HepG2 (cell line): ENCODE measurements at regions not wholly inside any gene's neighbourhood (a gene's known extent, or its start where the extent isn't known, plus 50 kb on each side); places are given as distances from the start of the nearest gene placed in this dataset.

ENCODE experiments used
- ATAC-seq: fragments of 200-7000 bp; cut with Tn5 transposase; 3 replicates; pipeline ENCODE4 v1.9.1; 2020; ENCODE audit warnings: mild to moderate bottlenecking, moderate library complexity
- BruUV-seq: library from RNA; stranded (reverse); fragments of 400-500 nt; replicated peaks from 2 replicates; lab custom pipeline; 2021; lab: Mats Ljungman, UMichigan
- CTCF ChIA-PET: fragments of 300-600 bp; formaldehyde crosslinking; extraction: SDS; loops from one replicate; lab custom pipeline; 2021; ENCODE audit warnings: low total read pairs, inconsistent platforms, low intra/inter-chr PET ratio; lab: Yijun Ruan, JAX
- POLR2A ChIA-PET: fragments of 350-600 bp; sonication (Branson Sonifier 250); formaldehyde crosslinking; loops from one replicate; lab custom pipeline; 2020; ENCODE audit warnings: antibody characterized with exemption, inconsistent platforms; lab: Yijun Ruan, JAX
- DNase-seq: peaks from one replicate; pipeline ENCODE4 v3.0.0-alpha.2; 2015; ENCODE audit warnings: low spot score
- FAIRE-seq: peaks from 3 replicates; lab custom pipeline; 2011; peaks lifted over from hg19 to GRCh38; lab: Jason Lieb, UNC
- H2AFZ ChIP-seq: one replicate; pipeline ENCODE4 v1.6.1; 2011; ENCODE audit warnings: low read length, inconsistent platforms
- H3K27ac ChIP-seq: fragments of 300-600 bp; 3 replicates; pipeline ENCODE4 v1.8.0; 2011; ENCODE audit warnings: mixed run types, mild to moderate bottlenecking, mixed read lengths, low read length, inconsistent platforms; ENCODE audit not compliant: insufficient read depth; ENCODE audit errors: extremely low read length
- H3K27me3 ChIP-seq, 2 experiments: fragments of 200-600 bp in 1 of 2; 2 replicates in 1 of 2; 3 replicates in 1 of 2; pipeline versions ENCODE4 v1.6.0 to v1.8.0; 2011; ENCODE audit warnings: low read length in 2 of 2, mild to moderate bottlenecking in 2 of 2, moderate library complexity in 2 of 2, inconsistent platforms in 1 of 2; ENCODE audit not compliant: insufficient read depth in 2 of 2, control insufficient read depth in 1 of 2
- H3K36me3 ChIP-seq, 2 experiments: fragments of 200-600 bp in 1 of 2; replicated peaks in 1 of 2; 2 replicates in 1 of 2; 3 replicates in 1 of 2; pipeline versions ENCODE4 v1.5.1 to v1.8.0; 2011; ENCODE audit warnings: low read length in 2 of 2, inconsistent platforms in 1 of 2; ENCODE audit not compliant: insufficient read depth in 2 of 2, control insufficient read depth in 1 of 2
- H3K4me1 ChIP-seq: 2 replicates; pipeline ENCODE4 v1.5.1; 2012; ENCODE audit warnings: low read length, inconsistent platforms; ENCODE audit not compliant: insufficient read depth
- H3K4me2 ChIP-seq: 2 replicates; pipeline ENCODE4 v1.6.0; 2011; ENCODE audit warnings: low read depth, low read length, inconsistent platforms
- H3K4me3 ChIP-seq, 3 experiments: fragments of 200-600 bp in 1 of 3; sonication (generic), shearing (Covaris generic) in 1 of 3; replicated peaks in 1 of 3; 2 replicates each; pipeline ENCODE4 v1.5.1; 2011 to 2016; ENCODE audit warnings: low read length in 3 of 3, inconsistent platforms in 2 of 3, low read depth in 2 of 3, mild to moderate bottlenecking in 2 of 3, control low read depth in 1 of 3, mixed read lengths in 1 of 3; ENCODE audit not compliant: insufficient read depth in 1 of 3
- H3K79me2 ChIP-seq: one replicate; pipeline ENCODE4 v1.6.1; 2011; ENCODE audit warnings: low read length, inconsistent platforms; ENCODE audit not compliant: insufficient read depth
- H3K9ac ChIP-seq: 2 replicates; pipeline ENCODE4 v1.6.0; 2011; ENCODE audit warnings: mild to moderate bottlenecking, low read depth, low read length, inconsistent platforms; ENCODE audit not compliant: insufficient read depth
- H3K9me3 ChIP-seq: 2 replicates; pipeline ENCODE4 v1.5.1; 2012; ENCODE audit warnings: mild to moderate bottlenecking, low read length
- H4K20me1 ChIP-seq: 2 replicates; pipeline ENCODE4 v1.6.0; 2011; ENCODE audit warnings: inconsistent platforms, mild to moderate bottlenecking, low read length, moderate library complexity; ENCODE audit not compliant: insufficient read depth
- ATM ChIP-seq: fragments of 450-650 bp; IDR thresholded peaks from 2 replicates; pipeline ENCODE4 v1.7.1; 2017; ENCODE audit warnings: mild to moderate bottlenecking, borderline replicate concordance
- BRF2 ChIP-seq: sonication (generic); formaldehyde crosslinking; IDR thresholded peaks from 2 replicates; pipeline ENCODE4 v1.8.1; 2022; ENCODE audit warnings: mild to moderate bottlenecking, missing genetic modification reagents
- FOXP1 ChIP-seq, 2 experiments: fragments of 450-650 bp in 1 of 2; IDR thresholded peaks; 2 replicates each; pipeline ENCODE4 v1.6.1; 2017 to 2018; ENCODE audit warnings: antibody characterized with exemption in 1 of 2
- MNT ChIP-seq: fragments of 450-650 bp; IDR thresholded peaks from 2 replicates; pipeline ENCODE4 v1.6.1; 2016
- PLRG1 ChIP-seq: fragments of 450-650 bp; conservative IDR thresholded peaks from 2 replicates; pipeline ENCODE4 v1.6.1; 2016
- SETDB1 ChIP-seq: sonication (generic); formaldehyde crosslinking; IDR thresholded peaks from 2 replicates; pipeline ENCODE4 v1.5.1; 2020; ENCODE audit warnings: missing genetic modification reagents, mild to moderate bottlenecking, borderline replicate concordance
- SRSF4 ChIP-seq: fragments of 200-400 bp; formaldehyde crosslinking; IDR thresholded peaks from one replicate; pipeline ENCODE4 v1.6.1; 2018; ENCODE audit warnings: mild to moderate bottlenecking, low read depth, low read length, moderate library complexity; ENCODE audit not compliant: poor library complexity, severe bottlenecking
- ZNF282 ChIP-seq: fragments of 450-650 bp; IDR thresholded peaks from 2 replicates; pipeline ENCODE4 v1.6.1; 2018; ENCODE audit not compliant: partially characterized antibody
- ZNF572 ChIP-seq: sonication (generic); formaldehyde crosslinking; IDR thresholded peaks from 2 replicates; pipeline ENCODE4 v1.5.1; 2020; ENCODE audit warnings: mild to moderate bottlenecking, missing genetic modification reagents
- ZNF597 ChIP-seq: sonication (generic); formaldehyde crosslinking; IDR thresholded peaks from 2 replicates; pipeline ENCODE4 v1.5.0; 2020; ENCODE audit warnings: missing genetic modification reagents
- ZNF724P ChIP-seq: sonication (generic); formaldehyde crosslinking; IDR thresholded peaks from 2 replicates; pipeline ENCODE4 v1.8.0; 2022; ENCODE audit warnings: missing genetic modification reagents, borderline replicate concordance
- ZNF746 ChIP-seq: sonication (generic); formaldehyde crosslinking; IDR thresholded peaks from 2 replicates; pipeline ENCODE4 v1.8.0; 2022; ENCODE audit warnings: mild to moderate bottlenecking, missing genetic modification reagents
- ZNF879 ChIP-seq: sonication (generic); formaldehyde crosslinking; IDR thresholded peaks from 2 replicates; pipeline ENCODE4 v1.8.1; 2023; ENCODE audit warnings: missing genetic modification reagents
- WGBS: methylation state at CpG from one replicate; pipeline ENCODE4 v1.1.6; 2017; ENCODE audit warnings: low lambda C conversion rate; 5-methylcytosine and 5-hydroxymethylcytosine counted together
- in situ Hi-C: cut with HindIII; loops from 2 replicates; pipeline ENCODE4 v1.10.0; 2017; ENCODE audit warnings: low pct_unique_long_range_greater_than_20kb; ENCODE audit not compliant: extremely low pct_ligation_motif_present
- intact Hi-C: fragments of 100-400 bp; cut with micrococcal nuclease; formaldehyde crosslinking; loops from one replicate; pipeline ENCODE4 v1.10.0; 2022; ENCODE audit not compliant: unreplicated experiment

- no peak for TF ChIP-seq ZNF597 (CRISPR knock-in tag)
These were observed 232.9 kb downstream of the UACA start (continued) for GRCh38 chr15:70530503-70530902.

GRCh38 chr15:70530017-70530499, 233.3 kb downstream of the UACA start:
- no TSS peak for BruUV-seq
- intact Hi-C loops: no loop called here
- Histone ChIP-seq H3K9me3 (no peaks in the 10 kb centered on the region), H3K27ac (no peak overlapping the region), H2AFZ (no peak overlapping the region), H3K4me3 (no peak overlapping the region), H3K9ac (no peak overlapping the region), H3K4me2 (no peak overlapping the region), H3K27me3 (peaks cover 1 to 10% of the 10 kb centered on the region in 2 experiments; a peak in 2 of 5 replicates), H3K79me2 (no peaks in the 10 kb centered on the region), H4K20me1 (no peaks in the 10 kb centered on the region), H3K36me3 (no peaks in the 10 kb centered on the region), H3K4me1 (peaks cover 41% of the 10 kb centered on the region)
- FAIRE-seq: no peak
- ChIA-PET POLR2A (no interaction called here), CTCF (no interaction called here)
- ATAC-seq: no peak
- no peak for DNase-seq
- in situ Hi-C loops: no loop called here
- 15% methylated on average over 5 of the region's 5 CpGs for WGBS
- TF ChIP-seq ATM (peak; percentile 49; the same call in 1 of the 2 replicates), PLRG1 (0 out of 2 replicates have a peak, but pooled peaks have one; percentile 56), BRF2 (CRISPR knock-in tag) (no peak), ZNF724P (CRISPR knock-in tag) (no peak), FOXP1 (IDR thresholded peaks at IDR 0.05) (0 out of 2 replicates have a peak, but pooled peaks have one; percentile 25), FOXP1 (CRISPR knock-in tag; IDR thresholded peaks at IDR 0.05) (no peak), ZNF879 (no peak), SRSF4 (no peak), ZNF282 (peak; percentile 65), MNT (0 out of 2 replicates have a peak, but pooled peaks have one; percentile 4), ZNF746 (no peak), ZNF572 (CRISPR knock-in tag) (no peak), SETDB1 (CRISPR knock-in tag) (no peak)
